Coronary artery (tissue), 2 donors: ENCODE measurements at regions not wholly inside any gene's neighbourhood (a gene's known extent, or its start where the extent isn't known, plus 50 kb on each side); places are given as distances from the start of the nearest gene placed in this dataset.
A peak's percentile ranks its signal among the peaks of the same experiment; 100 is the strongest.

Experiments
- DNase-seq: peaks from one replicate; pipeline ENCODE4 v3.0.0-alpha.2; 2017; ENCODE audit warnings: low spot score
- H3K27ac ChIP-seq, 2 donors: fragments of 200-600 bp; sonication (generic); one replicate each; pipeline ENCODE4 v1.5.1; 2016 to 2019
- H3K4me3 ChIP-seq: fragments of 200-600 bp; sonication (generic); 2 replicates; pipeline ENCODE4 v1.5.1; 2016; ENCODE audit warnings: mild to moderate bottlenecking, moderate library complexity
- TF ChIP-seq, protein P1 (sequence below): fragments of 200-600 bp; sonication (generic); IDR thresholded peaks from one replicate; pipeline ENCODE4 v1.5.1; 2019; ENCODE audit warnings: antibody characterized with exemption

DNA sequence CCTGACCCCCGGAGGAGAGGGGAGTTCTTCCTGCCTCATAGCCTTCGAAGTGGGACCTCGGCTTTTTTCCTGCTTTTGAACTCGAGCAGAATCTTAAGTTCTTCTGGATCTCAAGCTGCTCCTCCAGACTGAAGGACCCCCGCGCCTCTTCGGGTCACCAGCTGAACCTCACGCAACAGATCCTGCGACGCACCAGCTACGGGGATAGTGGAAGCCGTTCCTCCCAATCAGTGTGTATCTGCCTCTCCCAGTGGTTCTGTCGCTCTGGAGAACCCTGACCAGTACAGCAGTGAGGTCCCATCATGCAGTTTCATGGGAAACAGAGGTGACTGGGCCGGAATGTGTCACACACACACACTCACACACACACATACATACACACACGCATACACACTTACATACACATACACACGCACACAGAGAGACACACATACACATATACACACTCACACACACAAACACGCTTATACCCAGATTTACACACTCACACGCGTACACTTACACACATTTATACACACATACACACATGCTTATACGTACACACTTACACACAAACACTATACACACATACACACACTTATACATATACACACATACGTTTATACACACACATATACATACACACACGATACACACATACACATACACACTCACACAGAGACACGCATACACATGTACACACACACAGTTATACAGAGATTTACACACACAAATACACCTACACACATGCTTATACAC is 170.0 kb downstream of the TTLL2 start:
- Histone ChIP-seq H3K27ac (peak overlapping the region in 1 of 2 donors; percentile 60), H3K4me3 (no peak overlapping the region)
- no peak for DNase-seq
- TF ChIP-seq, protein P1, sequence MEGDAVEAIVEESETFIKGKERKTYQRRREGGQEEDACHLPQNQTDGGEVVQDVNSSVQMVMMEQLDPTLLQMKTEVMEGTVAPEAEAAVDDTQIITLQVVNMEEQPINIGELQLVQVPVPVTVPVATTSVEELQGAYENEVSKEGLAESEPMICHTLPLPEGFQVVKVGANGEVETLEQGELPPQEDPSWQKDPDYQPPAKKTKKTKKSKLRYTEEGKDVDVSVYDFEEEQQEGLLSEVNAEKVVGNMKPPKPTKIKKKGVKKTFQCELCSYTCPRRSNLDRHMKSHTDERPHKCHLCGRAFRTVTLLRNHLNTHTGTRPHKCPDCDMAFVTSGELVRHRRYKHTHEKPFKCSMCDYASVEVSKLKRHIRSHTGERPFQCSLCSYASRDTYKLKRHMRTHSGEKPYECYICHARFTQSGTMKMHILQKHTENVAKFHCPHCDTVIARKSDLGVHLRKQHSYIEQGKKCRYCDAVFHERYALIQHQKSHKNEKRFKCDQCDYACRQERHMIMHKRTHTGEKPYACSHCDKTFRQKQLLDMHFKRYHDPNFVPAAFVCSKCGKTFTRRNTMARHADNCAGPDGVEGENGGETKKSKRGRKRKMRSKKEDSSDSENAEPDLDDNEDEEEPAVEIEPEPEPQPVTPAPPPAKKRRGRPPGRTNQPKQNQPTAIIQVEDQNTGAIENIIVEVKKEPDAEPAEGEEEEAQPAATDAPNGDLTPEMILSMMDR: no peak

DNA sequence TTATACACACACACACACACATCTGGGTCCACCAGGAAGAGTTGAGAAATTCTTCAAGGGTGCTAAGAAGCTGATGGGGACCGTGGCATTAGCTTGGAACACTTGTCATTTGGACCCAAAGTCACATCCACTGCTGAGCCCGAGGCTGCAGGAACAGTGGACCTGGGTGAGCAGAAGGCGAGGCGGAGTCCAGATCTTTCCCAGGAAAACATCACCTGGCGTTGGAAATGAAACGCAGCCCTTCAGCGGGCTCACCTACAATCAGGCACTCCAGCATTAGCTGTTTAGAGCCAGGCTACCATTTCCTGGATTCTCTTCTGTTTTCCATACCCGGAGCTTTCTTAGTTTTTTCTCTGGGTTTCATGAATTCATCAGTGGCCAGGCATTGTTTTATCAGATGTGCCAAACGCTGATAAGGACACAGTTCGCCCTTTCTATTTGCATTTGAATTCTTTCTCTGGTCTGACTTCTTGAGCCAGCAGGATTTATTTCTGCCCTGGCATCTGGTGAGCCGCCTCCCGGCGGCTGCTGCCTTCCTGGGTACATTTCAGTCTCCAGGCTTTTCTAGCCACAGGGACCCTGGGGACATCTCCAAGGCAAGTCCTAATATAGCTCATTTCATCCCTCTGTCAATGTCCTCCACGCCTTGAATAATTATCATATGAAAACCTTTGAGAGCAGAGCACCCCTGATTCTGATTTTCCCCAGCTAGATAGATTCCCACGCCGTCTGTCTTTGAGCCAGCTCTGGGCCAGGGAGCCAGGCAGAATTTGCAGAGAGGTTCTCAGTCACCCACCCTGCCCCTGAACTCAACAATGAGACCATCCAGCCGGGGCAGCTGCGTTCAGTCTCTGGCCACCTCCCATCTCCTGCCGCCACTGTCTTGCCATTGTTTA is 170.9 kb downstream of the TTLL2 start:
- TF ChIP-seq, protein P1: no peak
- Histone ChIP-seq H3K27ac (no peak overlapping the region), H3K4me3 (no peak overlapping the region)
- DNase-seq: no peak

DNA sequence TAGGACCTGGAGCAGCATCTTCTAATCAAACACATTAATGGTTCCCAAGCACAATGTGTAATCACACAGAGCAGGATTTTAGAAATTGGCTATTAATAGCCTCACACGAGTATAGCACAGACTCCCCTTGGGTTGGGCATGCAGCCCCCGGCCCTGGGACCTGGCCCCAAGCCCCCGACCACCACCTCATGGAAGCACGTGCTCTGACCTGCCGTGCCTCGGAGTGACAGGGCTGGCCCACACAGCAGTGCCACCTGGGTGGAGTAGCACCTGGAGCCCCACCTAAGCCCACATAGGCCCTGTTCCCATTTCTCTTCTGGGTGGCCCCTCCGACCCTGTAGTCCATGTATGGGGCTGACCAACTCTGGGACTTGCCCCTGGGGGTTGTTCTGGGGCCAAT is 171.8 kb downstream of the TTLL2 start:
- Histone ChIP-seq H3K27ac (no peak overlapping the region), H3K4me3 (no peak overlapping the region)
- no peak for DNase-seq
- TF ChIP-seq, protein P1: no peak

DNA sequence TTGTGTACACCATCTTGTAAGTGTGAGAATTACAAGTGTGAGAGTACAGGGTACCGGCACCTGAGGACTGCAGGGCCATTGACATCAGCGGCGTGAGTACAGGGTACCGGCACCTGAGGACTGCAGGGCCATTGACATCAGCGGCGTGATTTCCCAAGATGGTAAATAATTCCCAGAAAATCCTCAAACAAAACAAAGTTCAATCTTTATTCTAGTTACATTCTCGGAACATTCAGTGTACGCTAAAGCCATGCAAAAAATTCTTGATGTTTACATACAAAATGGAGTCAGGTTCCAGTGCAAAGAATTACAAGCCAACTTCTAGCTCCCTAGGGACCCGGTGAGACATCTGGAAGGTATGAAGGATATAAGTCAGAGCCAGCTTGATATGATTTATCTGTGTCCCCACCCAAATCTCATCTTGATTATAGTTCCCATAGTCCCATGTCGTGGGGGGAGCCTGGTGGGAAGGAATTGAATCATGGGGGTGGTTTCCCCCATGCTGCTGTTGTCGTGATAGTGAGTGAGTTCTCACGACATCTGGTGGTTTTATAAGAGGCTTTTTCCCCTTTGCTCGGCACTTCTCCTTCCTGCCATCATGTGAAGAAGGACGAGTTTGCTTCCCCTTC is 172.7 kb downstream of the TTLL2 start:
- TF ChIP-seq, protein P1: no peak
- no peak overlapping the region for H3K4me3 ChIP-seq
- H3K27ac ChIP-seq: no peak overlapping the region
- DNase-seq: no peak

DNA sequence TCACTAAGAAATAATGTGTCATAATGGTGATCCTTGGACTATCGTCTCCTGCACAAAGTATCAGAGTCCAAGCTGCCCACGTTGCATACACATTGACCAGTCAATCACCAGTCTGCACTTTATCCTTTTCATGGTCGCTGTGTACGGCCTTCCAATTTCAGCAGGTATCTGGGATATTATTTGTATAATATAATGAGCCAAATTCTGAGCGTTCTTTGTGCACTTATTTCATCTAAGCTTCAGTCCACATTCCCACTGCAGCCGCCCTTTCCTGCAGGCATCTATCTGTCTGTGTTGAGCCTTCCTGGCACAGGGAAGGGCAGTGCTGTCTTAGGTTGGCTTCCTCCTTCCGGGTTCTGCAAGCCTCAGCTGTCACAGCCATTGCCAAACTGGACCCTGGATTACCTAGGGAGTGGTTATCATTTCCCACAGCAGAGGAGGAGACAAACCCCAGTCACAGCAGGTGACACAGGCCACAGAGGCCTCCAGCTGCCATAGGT is 174.3 kb downstream of the TTLL2 start:
- DNase-seq: no peak
- Histone ChIP-seq H3K4me3 (no peak overlapping the region), H3K27ac (no peak overlapping the region)
- TF ChIP-seq, protein P1: no peak

DNA sequence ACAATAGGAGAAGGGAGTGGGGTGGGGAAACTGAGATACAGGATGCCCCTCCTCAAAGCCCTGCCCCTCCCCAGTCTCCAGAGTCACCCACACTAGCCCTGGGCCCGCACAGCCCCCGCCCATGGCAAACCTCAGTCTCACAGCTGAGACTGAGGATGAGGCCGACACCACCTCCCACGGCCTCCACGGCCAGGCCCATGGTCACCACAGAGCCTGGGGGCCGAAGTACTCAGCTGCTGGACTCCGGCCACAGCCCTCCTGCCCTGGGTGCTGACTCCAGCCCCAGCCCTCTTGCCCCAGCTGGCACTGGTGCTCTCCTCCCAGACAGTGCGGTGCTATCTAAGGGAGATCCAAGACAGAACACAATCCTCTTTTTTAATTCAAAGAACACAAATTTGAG is 176.1 kb downstream of the TTLL2 start:
- no peak for DNase-seq
- TF ChIP-seq, protein P1: no peak
- H3K27ac ChIP-seq: no peak overlapping the region
- no peak overlapping the region for H3K4me3 ChIP-seq
